ENCODE measurements at regions not wholly inside any gene's neighbourhood (a gene's known extent, or its start where the extent isn't known, plus 50 kb on each side); places are given as distances from the start of the nearest gene placed in this dataset.

DNA sequence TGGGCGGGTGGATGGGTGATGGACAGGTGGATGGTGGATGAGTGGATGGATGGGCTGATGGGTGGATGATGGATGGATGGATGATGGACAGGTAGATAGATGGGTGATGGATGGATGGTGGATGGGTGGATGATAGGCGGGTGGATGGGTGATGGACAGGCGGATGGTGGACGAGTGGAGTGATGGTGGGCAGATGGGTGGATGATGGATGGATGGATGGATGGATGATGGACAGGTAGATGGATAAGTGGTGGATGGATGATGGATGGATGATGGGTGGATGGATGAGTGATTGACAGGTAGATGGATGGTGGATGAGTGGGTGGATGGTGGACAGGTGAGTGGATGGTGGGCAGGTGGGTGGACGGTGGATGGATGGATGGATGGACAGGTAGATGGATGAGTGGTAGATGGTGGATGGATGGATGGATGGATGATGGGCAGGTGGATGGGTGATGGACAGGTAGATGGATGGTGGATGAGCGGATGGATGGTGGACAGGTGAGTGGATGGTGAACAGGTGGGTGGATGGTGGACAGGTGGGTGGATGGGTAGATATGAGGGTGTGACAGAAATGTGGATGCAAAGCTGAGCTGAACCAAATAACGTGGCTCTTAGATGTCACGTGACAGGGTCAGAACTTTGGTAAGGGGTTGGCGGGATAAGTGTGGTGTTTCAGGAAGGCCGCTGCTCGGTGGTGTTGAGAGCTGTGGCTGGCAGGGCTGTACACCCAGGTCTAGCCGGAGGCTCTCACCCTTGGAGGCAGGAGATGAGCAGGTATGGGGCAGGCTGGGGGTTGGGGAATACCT, 234.3 kb upstream of the CIBAR2 start:
- H3K9me3 ChIP-seq (ENCODE audit: low read depth): no peaks in the 10 kb centered on the region
- no peak overlapping the region for H3K4me2 ChIP-seq
- H2AFZ ChIP-seq: no peak overlapping the region
- H4K20me1 ChIP-seq (ENCODE audit: insufficient read depth, poor library complexity, severe bottlenecking): no peaks in the 10 kb centered on the region
- no peaks in the 10 kb centered on the region for H3K9me2 ChIP-seq (replicated peaks; ENCODE audit: insufficient read depth)
- H3K36me3 ChIP-seq (replicated peaks; ENCODE audit: insufficient read depth, low read depth): no peaks in the 10 kb centered on the region
- TF ChIP-seq EZH2 (IDR thresholded peaks at IDR 0.05; ENCODE audit: borderline replicate concordance) (no peak), EZH2phosphoT487 (IDR thresholded peaks at IDR 0.05; ENCODE audit: low read depth, severe bottlenecking, unreplicated experiment) (no peak)
- TF ChIP-seq, protein P1, sequence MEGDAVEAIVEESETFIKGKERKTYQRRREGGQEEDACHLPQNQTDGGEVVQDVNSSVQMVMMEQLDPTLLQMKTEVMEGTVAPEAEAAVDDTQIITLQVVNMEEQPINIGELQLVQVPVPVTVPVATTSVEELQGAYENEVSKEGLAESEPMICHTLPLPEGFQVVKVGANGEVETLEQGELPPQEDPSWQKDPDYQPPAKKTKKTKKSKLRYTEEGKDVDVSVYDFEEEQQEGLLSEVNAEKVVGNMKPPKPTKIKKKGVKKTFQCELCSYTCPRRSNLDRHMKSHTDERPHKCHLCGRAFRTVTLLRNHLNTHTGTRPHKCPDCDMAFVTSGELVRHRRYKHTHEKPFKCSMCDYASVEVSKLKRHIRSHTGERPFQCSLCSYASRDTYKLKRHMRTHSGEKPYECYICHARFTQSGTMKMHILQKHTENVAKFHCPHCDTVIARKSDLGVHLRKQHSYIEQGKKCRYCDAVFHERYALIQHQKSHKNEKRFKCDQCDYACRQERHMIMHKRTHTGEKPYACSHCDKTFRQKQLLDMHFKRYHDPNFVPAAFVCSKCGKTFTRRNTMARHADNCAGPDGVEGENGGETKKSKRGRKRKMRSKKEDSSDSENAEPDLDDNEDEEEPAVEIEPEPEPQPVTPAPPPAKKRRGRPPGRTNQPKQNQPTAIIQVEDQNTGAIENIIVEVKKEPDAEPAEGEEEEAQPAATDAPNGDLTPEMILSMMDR (IDR thresholded peaks at IDR 0.05; ENCODE audit: poor library complexity): no peak
- no peak for DNase-seq (ENCODE audit: low spot score)
- no peaks in the 10 kb centered on the region for H3K27me3 ChIP-seq
- H3K4me3 ChIP-seq: no peak overlapping the region
- 95% methylated on average over 9 of the region's 12 CpGs for WGBS (ENCODE audit: low lambda C conversion rate, missing lambda C conversion rate)
- no peak overlapping the region for H3K27ac ChIP-seq
- H3K79me2 ChIP-seq: peaks cover 4% of the 10 kb centered on the region
- peaks cover 30% of the 10 kb centered on the region for H3K4me1 ChIP-seq (ENCODE audit: insufficient read depth)

DNA sequence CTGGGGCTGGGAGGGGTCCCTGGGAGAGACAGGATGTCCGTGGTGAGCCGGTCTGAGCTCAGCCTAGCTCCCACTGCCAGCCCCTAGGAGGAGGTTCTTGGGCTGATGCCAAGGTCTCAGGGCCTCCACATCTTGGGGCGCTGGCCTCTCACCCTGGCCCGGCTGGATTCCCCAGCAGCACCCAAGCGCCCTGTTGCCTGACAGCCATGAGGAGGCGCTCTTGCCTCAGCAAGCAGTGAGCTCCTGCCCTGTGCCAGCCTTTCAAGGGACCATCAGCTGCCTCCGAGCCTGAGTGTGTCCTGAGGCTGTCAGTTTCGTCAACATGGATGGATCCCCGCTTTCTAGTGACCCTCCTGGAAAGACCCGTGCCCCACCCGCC, 234.9 kb upstream of the CIBAR2 start:
- no peaks in the 10 kb centered on the region for H3K36me3 ChIP-seq (replicated peaks; ENCODE audit: insufficient read depth, low read depth)
- H3K27me3 ChIP-seq: no peaks in the 10 kb centered on the region
- DNase-seq (ENCODE audit: low spot score): peak; percentile 44
- H3K79me2 ChIP-seq: peaks cover 4% of the 10 kb centered on the region
- H3K4me2 ChIP-seq: no peak overlapping the region
- TF ChIP-seq EZH2 (IDR thresholded peaks at IDR 0.05; ENCODE audit: borderline replicate concordance) (no peak), EZH2phosphoT487 (IDR thresholded peaks at IDR 0.05; ENCODE audit: low read depth, severe bottlenecking, unreplicated experiment) (no peak)
- TF ChIP-seq, protein P1 (IDR thresholded peaks at IDR 0.05; ENCODE audit: poor library complexity): peak; percentile 40
- no peak overlapping the region for H3K4me3 ChIP-seq
- H2AFZ ChIP-seq: no peak overlapping the region
- H3K9me2 ChIP-seq (replicated peaks; ENCODE audit: insufficient read depth): no peaks in the 10 kb centered on the region
- H3K9me3 ChIP-seq (ENCODE audit: low read depth): no peaks in the 10 kb centered on the region
- 83% methylated on average over 8 of the region's 11 CpGs for WGBS (ENCODE audit: low lambda C conversion rate, missing lambda C conversion rate)
- peaks cover 35% of the 10 kb centered on the region for H3K4me1 ChIP-seq (ENCODE audit: insufficient read depth)
- no peak overlapping the region for H3K27ac ChIP-seq
- no peaks in the 10 kb centered on the region for H4K20me1 ChIP-seq (ENCODE audit: insufficient read depth, poor library complexity, severe bottlenecking)

DNA sequence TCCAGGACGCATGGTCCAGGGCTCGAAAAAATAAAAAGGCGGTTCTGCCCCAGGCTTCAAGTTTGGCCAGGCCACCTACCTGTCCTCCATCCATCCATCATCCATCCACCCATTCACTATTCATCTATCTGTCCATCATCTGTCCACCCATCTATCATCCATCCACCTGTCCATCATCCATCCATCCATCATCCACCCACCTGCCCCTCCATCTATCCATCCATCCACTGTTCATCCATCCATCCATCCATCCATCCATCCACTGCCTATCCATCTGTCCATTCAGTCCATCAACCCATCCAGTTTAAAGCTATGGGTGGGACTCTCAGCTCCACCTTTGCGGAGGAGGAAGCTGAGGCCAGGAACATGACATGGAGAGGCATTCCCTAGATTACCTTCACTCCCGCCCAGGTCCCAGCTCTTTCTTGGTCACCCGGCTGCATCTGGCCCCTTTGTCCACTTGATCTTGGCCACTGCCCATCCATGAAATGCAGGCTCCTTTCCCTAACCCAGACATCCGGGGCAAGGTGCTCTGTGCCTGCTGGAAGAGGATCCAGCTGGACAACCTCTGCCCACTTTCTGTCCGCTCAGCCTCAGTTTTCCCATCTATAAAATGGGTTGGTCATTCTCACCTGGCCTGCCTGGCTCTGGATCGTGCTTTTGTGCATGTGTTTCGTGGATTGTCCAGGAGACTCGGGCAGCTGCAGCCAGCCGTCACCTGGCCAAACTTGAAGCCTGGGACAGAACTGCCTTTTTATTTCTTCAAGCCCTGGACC, 236.0 kb upstream of the CIBAR2 start:
- TF ChIP-seq, protein P1 (IDR thresholded peaks at IDR 0.05; ENCODE audit: poor library complexity): no peak
- no peak for TF ChIP-seq EZH2 (IDR thresholded peaks at IDR 0.05; ENCODE audit: borderline replicate concordance)
- no peak for TF ChIP-seq EZH2phosphoT487 (IDR thresholded peaks at IDR 0.05; ENCODE audit: low read depth, severe bottlenecking, unreplicated experiment)
- Histone ChIP-seq H4K20me1 (ENCODE audit: insufficient read depth, poor library complexity, severe bottlenecking) (no peaks in the 10 kb centered on the region), H2AFZ (no peak overlapping the region), H3K4me3 (no peak overlapping the region), H3K79me2 (peaks cover 4% of the 10 kb centered on the region), H3K36me3 (replicated peaks; ENCODE audit: insufficient read depth, low read depth) (no peaks in the 10 kb centered on the region), H3K27ac (no peak overlapping the region), H3K9me2 (replicated peaks; ENCODE audit: insufficient read depth) (no peaks in the 10 kb centered on the region), H3K4me2 (no peak overlapping the region), H3K27me3 (no peaks in the 10 kb centered on the region), H3K9me3 (ENCODE audit: low read depth) (no peaks in the 10 kb centered on the region), H3K4me1 (ENCODE audit: insufficient read depth) (peaks cover 45% of the 10 kb centered on the region)
- no peak for DNase-seq (ENCODE audit: low spot score)
- WGBS (ENCODE audit: low lambda C conversion rate, missing lambda C conversion rate): 96% methylated on average over 12 of the region's 12 CpGs

Measured in hepatocyte (in vitro differentiated cells).